ENCODE measurements at regions not wholly inside any gene's neighbourhood (a gene's known extent, or its start where the extent isn't known, plus 50 kb on each side); places are given as distances from the start of the nearest gene placed in this dataset.

GRCh38 chr21:35895598-35895997, 164.7 kb downstream of the SETD4 start:
- DNase-seq, result no peak

GRCh38 chr21:35893156-35893555, 167.2 kb downstream of the SETD4 start:
- no peak for DNase-seq

- no peak for DNase-seq
Measured at GRCh38 chr21:35886887-35887286, 173.4 kb downstream of the SETD4 start.

GRCh38 chr21:35885942-35886541, 174.3 kb downstream of the SETD4 start:
- no peak for DNase-seq

- DNase-seq, result no peak
Measured at GRCh38 chr21:35882791-35883240, 177.5 kb downstream of the SETD4 start.

- no peak for DNase-seq
Measured at GRCh38 chr21:35873441-35873840, 186.9 kb downstream of the SETD4 start.

GRCh38 chr21:35871906-35872305, 188.4 kb downstream of the SETD4 start:
- no peak for DNase-seq

- DNase-seq, result no peak
Measured at GRCh38 chr21:35868869-35869223, 191.5 kb downstream of the SETD4 start.

GRCh38 chr21:35868005-35868868, 192.1 kb downstream of the SETD4 start:
- DNase-seq, result no peak

- no peak for DNase-seq
Measured at GRCh38 chr21:35864039-35864438, 196.3 kb downstream of the SETD4 start.

- DNase-seq, result no peak
Measured at GRCh38 chr21:35862969-35863368, 197.4 kb downstream of the SETD4 start.

GRCh38 chr21:35861661-35862060, 198.7 kb downstream of the SETD4 start:
- DNase-seq, result no peak

- DNase-seq, result no peak
Measured at GRCh38 chr21:35860189-35860869, 200.0 kb downstream of the SETD4 start.

GRCh38 chr21:35859677-35860076, 200.6 kb downstream of the SETD4 start:
- DNase-seq, result no peak

- DNase-seq, result no peak
Measured at GRCh38 chr21:35857095-35857494, 203.2 kb downstream of the SETD4 start.

- DNase-seq, result no peak
Measured at GRCh38 chr21:35855484-35855883, 204.8 kb downstream of the SETD4 start.

- no peak for DNase-seq
Measured at GRCh38 chr21:35854281-35854680, 206.0 kb downstream of the SETD4 start.

- no peak for DNase-seq
Measured at GRCh38 chr21:35853321-35854239, 206.7 kb downstream of the SETD4 start.

GRCh38 chr21:35852820-35853219, 207.5 kb downstream of the SETD4 start:
- no peak for DNase-seq

- DNase-seq, result no peak
Measured at GRCh38 chr21:35850542-35851103, 209.7 kb downstream of the SETD4 start.

GRCh38 chr21:35850029-35850428, 210.3 kb downstream of the SETD4 start:
- no peak for DNase-seq

- no peak for DNase-seq
Measured at GRCh38 chr21:35849144-35849543, 211.2 kb downstream of the SETD4 start.

Data from occipital lobe (tissue), 1 donor.